Mesendoderm (in vitro differentiated cells): ENCODE measurements at regions not wholly inside any gene's neighbourhood (a gene's known extent, or its start where the extent isn't known, plus 50 kb on each side); places are given as distances from the start of the nearest gene placed in this dataset.

Source experiments
- DNase-seq: peaks from one replicate; pipeline ENCODE4 v3.0.0; 2013
- H2AK5ac ChIP-seq: 2 replicates; pipeline ENCODE4 v1.6.1; 2013; ENCODE audit warnings: low read length, inconsistent platforms
- H2BK120ac ChIP-seq: 2 replicates; pipeline ENCODE4 v1.6.1; 2013; ENCODE audit warnings: low read depth, mild to moderate bottlenecking, low read length, moderate library complexity, mixed read lengths
- H2BK15ac ChIP-seq: replicated peaks from 2 replicates; pipeline ENCODE4 v1.6.1; 2013; ENCODE audit warnings: low read depth, mild to moderate bottlenecking, moderate library complexity
- H2BK5ac ChIP-seq: 2 replicates; pipeline ENCODE4 v1.6.1; 2013; ENCODE audit warnings: low read length, inconsistent platforms
- H3K18ac ChIP-seq: 2 replicates; pipeline ENCODE4 v1.6.1; 2013; ENCODE audit warnings: mild to moderate bottlenecking, low read length, mixed read lengths
- H3K23ac ChIP-seq: one replicate; pipeline ENCODE4 v1.6.1; 2013; ENCODE audit warnings: low read length
- H3K27ac ChIP-seq: 2 replicates; pipeline ENCODE4 v1.5.1; 2013; ENCODE audit warnings: low read depth, mild to moderate bottlenecking, inconsistent platforms, low read length, moderate library complexity
- H3K27me3 ChIP-seq: 2 replicates; pipeline ENCODE4 v1.6.1; 2013; ENCODE audit warnings: low read length, control low read depth, mild to moderate bottlenecking, inconsistent platforms; ENCODE audit not compliant: insufficient read depth, poor library complexity
- H3K36me3 ChIP-seq: 2 replicates; pipeline ENCODE4 v1.6.1; 2013; ENCODE audit warnings: low read length, inconsistent platforms; ENCODE audit not compliant: control insufficient read depth, insufficient read depth
- H3K4ac ChIP-seq: one replicate; pipeline ENCODE4 v1.6.1; 2013; ENCODE audit warnings: low read depth, mild to moderate bottlenecking, low read length, moderate library complexity
- H3K4me1 ChIP-seq: 2 replicates; pipeline ENCODE4 v1.6.1; 2013; ENCODE audit warnings: low read depth, low read length, inconsistent platforms; ENCODE audit not compliant: control insufficient read depth
- H3K4me2 ChIP-seq: 2 replicates; pipeline ENCODE4 v1.6.1; 2013; ENCODE audit warnings: low read length
- H3K4me3 ChIP-seq: 2 replicates; pipeline ENCODE4 v1.5.1; 2013; ENCODE audit warnings: mild to moderate bottlenecking, low read length
- H3K56ac ChIP-seq: one replicate; pipeline ENCODE4 v1.6.1; 2013; ENCODE audit warnings: low read length
- H3K79me1 ChIP-seq: 2 replicates; pipeline ENCODE4 v1.6.1; 2013; ENCODE audit warnings: low read length, inconsistent platforms
- H3K79me2 ChIP-seq: 2 replicates; pipeline ENCODE4 v1.6.1; 2013; ENCODE audit warnings: mild to moderate bottlenecking, low read length; ENCODE audit not compliant: control insufficient read depth, insufficient read depth
- H3K9ac ChIP-seq: 2 replicates; pipeline ENCODE4 v1.6.1; 2013; ENCODE audit warnings: low read length, inconsistent platforms
- H4K5ac ChIP-seq: one replicate; pipeline ENCODE4 v1.6.1; 2013; ENCODE audit warnings: low read length
- H4K8ac ChIP-seq: one replicate; pipeline ENCODE4 v1.6.1; 2013; ENCODE audit warnings: low read depth, mild to moderate bottlenecking, control low read depth, low read length, moderate library complexity
- WGBS: extraction: QIAGEN DNeasy Blood & Tissue Kit; methylation state at CpG from one replicate; pipeline ENCODE4 v1.1.7; 2013; ENCODE audit warnings: low lambda C conversion rate, missing lambda C conversion rate; ENCODE audit not compliant: insufficient coverage; ENCODE audit errors: extremely low coverage; 5-methylcytosine and 5-hydroxymethylcytosine counted together

DNA sequence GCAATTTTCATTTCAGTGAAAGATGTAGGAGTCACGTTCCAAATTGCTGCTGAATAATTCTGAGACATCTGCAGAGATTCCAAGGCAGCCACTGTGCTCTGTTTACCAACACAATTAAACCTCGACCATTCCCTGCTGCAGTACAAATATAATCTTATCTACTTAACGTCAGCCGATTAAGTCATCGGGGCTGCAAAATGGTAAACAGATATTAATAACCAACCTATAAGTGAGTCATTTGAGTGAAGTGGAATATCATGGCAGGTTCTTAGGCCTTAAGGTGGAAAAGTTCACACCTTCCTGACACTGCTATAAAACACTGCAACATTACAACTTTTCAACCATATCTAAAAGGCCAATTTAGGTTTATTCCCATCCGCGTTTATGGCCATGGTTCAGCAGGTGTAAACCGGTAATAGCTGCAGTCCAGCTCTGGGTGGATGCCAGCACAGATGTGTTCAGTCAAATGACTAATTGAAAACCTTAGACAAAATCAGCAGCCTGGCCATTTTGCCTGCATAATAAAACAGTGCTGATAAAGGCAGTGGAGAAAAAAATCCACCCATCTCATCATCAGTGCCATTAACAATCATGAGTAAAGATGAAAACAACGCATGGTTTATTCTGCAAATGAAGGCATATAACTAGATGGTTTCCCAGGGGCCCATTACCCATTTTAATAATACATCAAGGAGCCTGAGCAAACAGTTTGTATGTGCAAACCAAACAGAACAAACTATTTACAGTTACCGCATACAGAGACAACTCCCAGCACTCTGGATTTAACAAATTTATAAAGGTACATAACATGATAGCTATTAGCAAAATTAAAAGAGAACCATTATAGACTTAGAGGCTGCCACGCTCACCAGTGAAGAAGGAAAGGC, 202.9 kb upstream of the IRX3 start:
- DNase-seq: no peak

DNA sequence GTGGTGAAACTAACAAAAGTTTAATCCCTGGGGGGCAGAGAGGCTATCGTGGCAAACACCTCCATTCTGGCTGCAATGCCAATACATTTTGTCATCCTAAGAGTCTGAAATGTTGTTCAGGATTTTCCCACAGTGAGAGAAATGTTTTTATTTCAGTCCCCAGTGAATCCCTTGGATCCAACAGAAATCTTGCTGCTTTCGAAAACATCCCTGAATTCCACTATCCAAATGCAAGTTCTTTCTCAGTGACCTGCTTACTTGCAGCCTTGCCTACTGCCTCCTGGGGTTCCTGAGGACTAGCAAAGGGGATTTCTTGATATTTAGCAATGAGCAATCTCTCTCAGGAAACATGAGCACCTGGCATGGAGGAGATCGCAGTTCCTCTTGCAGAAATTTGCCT, 202.1 kb upstream of the IRX3 start:
- Histone ChIP-seq H3K79me1 (no peaks in the 10 kb centered on the region), H4K8ac (no peak overlapping the region), H3K79me2 (no peaks in the 10 kb centered on the region), H3K4me2 (no peak overlapping the region), H3K36me3 (no peaks in the 10 kb centered on the region), H3K27ac (no peak overlapping the region), H3K27me3 (no peaks in the 10 kb centered on the region), H3K4ac (no peak overlapping the region), H3K23ac (no peak overlapping the region), H3K56ac (no peak overlapping the region), H3K9ac (no peak overlapping the region), H3K4me3 (no peak overlapping the region), H4K5ac (no peak overlapping the region), H2BK5ac (no peak overlapping the region), H2BK120ac (no peak overlapping the region), H3K18ac (no peak overlapping the region), H2BK15ac (no peak overlapping the region), H2AK5ac (no peak overlapping the region), H3K4me1 (no peaks in the 10 kb centered on the region)
- no CpG with 5 or more reads among the region's 3 CpGs for WGBS
- DNase-seq: no peak

More for the DNA sequence above, 202.9 kb upstream of the IRX3 start:
- Histone ChIP-seq H2BK120ac (no peak overlapping the region), H3K27me3 (no peaks in the 10 kb centered on the region), H3K23ac (no peak overlapping the region), H2AK5ac (no peak overlapping the region), H3K56ac (no peak overlapping the region), H3K79me2 (no peaks in the 10 kb centered on the region), H2BK15ac (no peak overlapping the region), H3K4me2 (no peak overlapping the region), H3K27ac (no peak overlapping the region), H3K36me3 (no peaks in the 10 kb centered on the region), H3K4me1 (no peaks in the 10 kb centered on the region), H3K4ac (no peak overlapping the region), H3K4me3 (no peak overlapping the region), H3K9ac (no peak overlapping the region), H2BK5ac (no peak overlapping the region), H4K5ac (no peak overlapping the region), H3K79me1 (no peaks in the 10 kb centered on the region), H3K18ac (no peak overlapping the region), H4K8ac (no peak overlapping the region)
- WGBS: no CpG with 5 or more reads among the region's 11 CpGs

- no CpG with 5 or more reads among the region's 3 CpGs for whole genome bisulfite sequencing
- H2BK5ac ChIP-seq: no peak overlapping the region
Observed at GRCh38 chr16:54487933-54488332, 201.3 kb upstream of the IRX3 start.

DNA sequence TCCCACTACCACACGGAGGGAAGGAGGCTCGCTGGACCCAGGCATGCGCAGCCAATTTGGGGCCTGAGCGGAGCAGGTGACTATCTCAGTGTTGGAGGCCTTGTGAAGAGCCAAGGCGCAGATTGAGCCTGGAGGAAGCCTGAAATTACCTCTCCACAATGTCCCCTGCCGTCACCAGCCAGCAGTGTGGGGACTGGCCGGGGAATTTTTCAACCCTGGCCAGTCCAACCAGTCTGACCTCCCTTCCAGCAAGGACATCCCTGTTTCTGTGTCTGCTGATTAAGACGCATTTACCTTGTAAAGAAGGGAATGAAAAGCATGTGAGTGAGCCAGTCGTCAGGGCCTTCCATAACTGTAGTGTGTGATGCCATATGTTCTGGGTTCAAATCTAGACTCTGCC, 198.1 kb upstream of the IRX3 start:
- no CpG with 5 or more reads among the region's 9 CpGs for WGBS
- Histone ChIP-seq H3K4me3 (no peak overlapping the region), H3K4ac (no peak overlapping the region), H2AK5ac (no peak overlapping the region), H2BK15ac (no peak overlapping the region), H3K4me1 (no peaks in the 10 kb centered on the region), H3K79me1 (no peaks in the 10 kb centered on the region), H3K18ac (no peak overlapping the region), H3K56ac (no peak overlapping the region), H3K27me3 (no peaks in the 10 kb centered on the region), H4K8ac (no peak overlapping the region), H3K9ac (no peak overlapping the region), H3K36me3 (no peaks in the 10 kb centered on the region), H3K4me2 (no peak overlapping the region), H4K5ac (no peak overlapping the region), H3K79me2 (no peaks in the 10 kb centered on the region), H3K27ac (no peak overlapping the region), H3K23ac (no peak overlapping the region), H2BK120ac (no peak overlapping the region), H2BK5ac (peak overlapping the region; percentile 6)
- DNase-seq: no peak

More at GRCh38 chr16:54487933-54488332, 201.3 kb upstream of the IRX3 start:
- no peak overlapping the region for H3K4ac ChIP-seq
- no peak overlapping the region for H3K4me2 ChIP-seq
- H3K36me3 ChIP-seq: no peaks in the 10 kb centered on the region
- H2BK120ac ChIP-seq: no peak overlapping the region
- H3K56ac ChIP-seq: no peak overlapping the region
- no peak overlapping the region for H2BK15ac ChIP-seq
- DNase-seq: no peak
- no peak overlapping the region for H3K4me3 ChIP-seq
- H2AK5ac ChIP-seq: no peak overlapping the region
- H3K27ac ChIP-seq: no peak overlapping the region
- H4K8ac ChIP-seq: no peak overlapping the region
- H3K18ac ChIP-seq: no peak overlapping the region
- no peaks in the 10 kb centered on the region for H3K27me3 ChIP-seq
- no peak overlapping the region for H3K9ac ChIP-seq
- H4K5ac ChIP-seq: no peak overlapping the region
- no peak overlapping the region for H3K23ac ChIP-seq
- H3K79me2 ChIP-seq: no peaks in the 10 kb centered on the region
- H3K4me1 ChIP-seq: no peaks in the 10 kb centered on the region
- H3K79me1 ChIP-seq: no peaks in the 10 kb centered on the region

DNA sequence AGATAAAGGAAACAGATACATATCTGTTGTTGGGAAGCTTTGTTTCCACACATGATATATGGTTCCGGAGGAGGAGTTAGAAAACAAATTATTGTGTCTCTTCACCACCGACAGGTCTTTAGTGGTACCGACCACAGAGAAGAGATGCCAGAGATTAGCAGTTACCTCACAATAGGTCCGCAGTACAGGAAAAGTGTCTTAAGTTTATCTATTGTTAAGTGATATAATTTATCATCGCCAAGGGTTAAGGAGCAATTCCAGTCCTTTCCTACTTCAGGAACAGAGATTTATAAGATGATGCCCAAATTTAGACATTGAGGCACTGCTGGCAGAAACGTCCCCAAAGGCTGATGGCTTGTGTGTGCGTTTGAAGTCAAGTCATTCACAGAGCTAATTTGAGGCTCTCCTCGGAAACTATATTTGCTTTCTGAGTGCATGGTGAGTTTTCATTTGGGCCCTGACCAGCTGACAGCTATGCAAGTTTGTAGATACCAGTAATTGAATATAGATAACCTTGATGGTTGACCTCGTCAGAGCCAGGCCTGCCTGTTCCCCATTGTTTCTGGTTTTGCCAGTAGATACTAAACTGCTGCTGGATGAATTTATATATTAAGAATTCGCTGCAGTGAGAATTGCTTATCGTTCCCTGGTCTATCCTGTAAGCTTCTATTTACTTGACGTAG, 196.4 kb upstream of the IRX3 start:
- Histone ChIP-seq H3K36me3 (no peaks in the 10 kb centered on the region), H3K4me3 (no peak overlapping the region), H3K4me1 (no peaks in the 10 kb centered on the region), H3K79me1 (no peaks in the 10 kb centered on the region), H3K18ac (no peak overlapping the region), H3K9ac (no peak overlapping the region), H4K8ac (no peak overlapping the region), H3K4ac (no peak overlapping the region), H3K4me2 (no peak overlapping the region), H2BK15ac (no peak overlapping the region), H3K23ac (no peak overlapping the region), H3K27ac (no peak overlapping the region), H3K27me3 (no peaks in the 10 kb centered on the region), H4K5ac (no peak overlapping the region), H2BK5ac (no peak overlapping the region), H3K79me2 (no peaks in the 10 kb centered on the region), H3K56ac (no peak overlapping the region), H2AK5ac (no peak overlapping the region), H2BK120ac (no peak overlapping the region)
- peak; percentile 48 for DNase-seq
- no CpG with 5 or more reads among the region's 12 CpGs for WGBS
